NCI-H446 (cell line): ENCODE measurements at regions not wholly inside any gene's neighbourhood (a gene's known extent, or its start where the extent isn't known, plus 50 kb on each side); places are given as distances from the start of the nearest gene placed in this dataset.
"Not testable (repeated sequence)": the region's sequence is repeated elsewhere in the genome, so short reads cannot be mapped to it uniquely, and the experiment has no call there.

ENCODE experiments used
- DNase-seq, 2 experiments: peaks; one replicate each; lab custom pipeline; 2025; lab: John Stamatoyannopoulos, UW

- DNase-seq: no peak
Observed at GRCh38 chr3:171981271-171981605, 58.1 kb upstream of the FNDC3B start.

GRCh38 chr3:171982828-171983227 is 56.5 kb upstream of the FNDC3B start:
- no peak for DNase-seq

GRCh38 chr3:171983685-171984084 is 55.7 kb upstream of the FNDC3B start:
- DNase-seq: not testable (repeated sequence)

- DNase-seq: no peak
Observed at GRCh38 chr3:171984883-171985282, 54.5 kb upstream of the FNDC3B start.

- no peak for DNase-seq
Observed at GRCh38 chr3:171986176-171986575, 53.2 kb upstream of the FNDC3B start.

- no peak for DNase-seq
Observed at GRCh38 chr3:171986757-171987518, 52.4 kb upstream of the FNDC3B start.
